Colonic mucosa (tissue), 4 donors: ENCODE measurements at regions not wholly inside any gene's neighbourhood (a gene's known extent, or its start where the extent isn't known, plus 50 kb on each side); places are given as distances from the start of the nearest gene placed in this dataset.

Experiments
- DNase-seq: peaks from one replicate; pipeline ENCODE4 v3.0.0-alpha.2; 2020
- H3K27ac ChIP-seq: fragments of 200-600 bp; one replicate; pipeline ENCODE4 v1.8.0; 2021
- H3K27me3 ChIP-seq: fragments of 200-600 bp; one replicate; pipeline ENCODE4 v1.8.0; 2021
- H3K36me3 ChIP-seq: fragments of 200-600 bp; one replicate; pipeline ENCODE4 v1.8.0; 2021
- H3K4me1 ChIP-seq: fragments of 200-600 bp; one replicate; pipeline ENCODE4 v1.8.0; 2021; ENCODE audit warnings: mild to moderate bottlenecking
- H3K4me3 ChIP-seq: fragments of 200-600 bp; one replicate; pipeline ENCODE4 v1.8.0; 2021
- H3K9ac ChIP-seq, 2 donors: one replicate each; pipeline ENCODE4 v1.7.0; 2013; ENCODE audit warnings: control low read depth in 2 of 2, low read depth in 2 of 2, low read length in 2 of 2
- H3K9me3 ChIP-seq: fragments of 200-600 bp; one replicate; pipeline ENCODE4 v1.8.0; 2021
- CTCF ChIP-seq: fragments of 200-600 bp; IDR thresholded peaks from one replicate; pipeline ENCODE4 v1.8.0; 2022; ENCODE audit warnings: antibody characterized with exemption, mild to moderate bottlenecking
- intact Hi-C: fragments of 100-400 bp; cut with DNase I; formaldehyde crosslinking; loops from one replicate; pipeline ENCODE4 v1.14.1; 2022
- donor health status: healthy.
- donor health status: DM: no; HTN: no; CAD: no.
- donor health status: DM: no; HTN: no; CAD: no.

DNA sequence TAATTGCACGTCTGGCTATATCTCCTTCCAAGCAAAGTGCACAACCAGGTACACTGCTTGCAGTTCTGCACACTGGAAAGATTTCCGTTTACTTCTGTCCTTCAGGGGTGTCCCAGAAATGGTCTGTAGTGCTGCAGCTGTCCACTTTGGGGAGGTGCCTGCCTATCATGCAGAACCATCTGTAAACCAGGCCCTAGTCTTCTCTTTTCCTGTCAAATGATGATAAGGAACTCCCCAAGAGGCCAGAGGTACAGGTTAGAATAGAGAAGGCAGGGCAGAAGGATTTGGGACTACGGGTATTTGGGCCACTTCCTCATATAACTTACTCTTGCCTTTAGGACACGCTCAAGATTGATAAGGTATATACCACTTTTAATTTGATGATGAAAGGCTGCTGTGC, 746.9 kb downstream of the FAT4 start:
- Histone ChIP-seq H3K27me3 (no peaks in the 10 kb centered on the region), H3K36me3 (no peaks in the 10 kb centered on the region), H3K27ac (no peak overlapping the region), H3K4me1 (no peaks in the 10 kb centered on the region), H3K9me3 (no peaks in the 10 kb centered on the region), H3K9ac (no peak overlapping the region), H3K4me3 (no peak overlapping the region)
- no peak for TF ChIP-seq CTCF
- intact Hi-C loops = no loop called here
- DNase-seq = no peak

GRCh38 chr4:126065016-126065415, 750.3 kb downstream of the FAT4 start:
- DNase-seq = no peak
- no peak overlapping the region for H3K27ac ChIP-seq
- no peak for TF ChIP-seq CTCF

GRCh38 chr4:126071346-126072333, 756.9 kb downstream of the FAT4 start:
- Histone ChIP-seq H3K4me1 (no peaks in the 10 kb centered on the region), H3K27ac (no peak overlapping the region), H3K27me3 (no peaks in the 10 kb centered on the region), H3K9me3 (no peaks in the 10 kb centered on the region), H3K9ac (no peak overlapping the region), H3K36me3 (no peaks in the 10 kb centered on the region), H3K4me3 (no peak overlapping the region)
- DNase-seq = no peak
- no peak for TF ChIP-seq CTCF
- intact Hi-C loops = no loop called here

More at GRCh38 chr4:126065016-126065415, 750.3 kb downstream of the FAT4 start:
- intact Hi-C loops = no loop called here
- Histone ChIP-seq H3K4me1 (no peaks in the 10 kb centered on the region), H3K9ac (no peak overlapping the region), H3K4me3 (no peak overlapping the region), H3K9me3 (no peaks in the 10 kb centered on the region), H3K36me3 (no peaks in the 10 kb centered on the region), H3K27me3 (no peaks in the 10 kb centered on the region)

GRCh38 chr4:126081336-126081735, 766.6 kb downstream of the FAT4 start:
- no peak overlapping the region for H3K27ac ChIP-seq
- no peak for TF ChIP-seq CTCF
- no peak overlapping the region for H3K9ac ChIP-seq
- H3K27me3 ChIP-seq = no peaks in the 10 kb centered on the region
- no peaks in the 10 kb centered on the region for H3K36me3 ChIP-seq
- H3K4me1 ChIP-seq = no peaks in the 10 kb centered on the region
- intact Hi-C loops = no loop called here
- no peaks in the 10 kb centered on the region for H3K9me3 ChIP-seq
- DNase-seq = no peak
- H3K4me3 ChIP-seq = no peak overlapping the region

- H3K4me1 ChIP-seq = no peaks in the 10 kb centered on the region
- intact Hi-C loops = no loop called here
Measured at GRCh38 chr4:126086041-126086440, 771.3 kb downstream of the FAT4 start.

More at GRCh38 chr4:126086041-126086440, 771.3 kb downstream of the FAT4 start:
- Histone ChIP-seq H3K36me3 (no peaks in the 10 kb centered on the region), H3K27ac (no peak overlapping the region), H3K9me3 (no peaks in the 10 kb centered on the region), H3K9ac (no peak overlapping the region), H3K4me3 (no peak overlapping the region), H3K27me3 (no peaks in the 10 kb centered on the region)
- TF ChIP-seq CTCF = no peak
- DNase-seq = no peak
